Fibroblast of skin of abdomen (primary cell): ENCODE measurements at regions not wholly inside any gene's neighbourhood (a gene's known extent, or its start where the extent isn't known, plus 50 kb on each side); places are given as distances from the start of the nearest gene placed in this dataset.
A peak's percentile ranks its signal among the peaks of the same experiment; 100 is the strongest.
"Not testable (repeated sequence)": the region's sequence is repeated elsewhere in the genome, so short reads cannot be mapped to it uniquely, and the experiment has no call there.

Source experiments
- DNase-seq: peaks from one replicate; pipeline ENCODE4 v3.0.0-alpha.2; 2013

- DNase-seq, result no peak
Observed at GRCh38 chr4:148642907-148643306, 200.7 kb upstream of the NR3C2 start.

- not testable (repeated sequence) for DNase-seq
Observed at GRCh38 chr4:148638079-148638478, 195.9 kb upstream of the NR3C2 start.

GRCh38 chr4:148637453-148637852, 195.2 kb upstream of the NR3C2 start:
- DNase-seq, result not testable (repeated sequence)

GRCh38 chr4:148634476-148634875, 192.3 kb upstream of the NR3C2 start:
- no peak for DNase-seq

GRCh38 chr4:148633720-148634119, 191.5 kb upstream of the NR3C2 start:
- no peak for DNase-seq

GRCh38 chr4:148632476-148632875, 190.3 kb upstream of the NR3C2 start:
- DNase-seq, result no peak

GRCh38 chr4:148630051-148630450, 187.8 kb upstream of the NR3C2 start:
- no peak for DNase-seq

GRCh38 chr4:148618856-148619255, 176.6 kb upstream of the NR3C2 start:
- DNase-seq, result no peak

GRCh38 chr4:148608968-148609367, 166.8 kb upstream of the NR3C2 start:
- DNase-seq, result no peak

- DNase-seq, result not testable (repeated sequence)
Observed at GRCh38 chr4:148598418-148599207, 156.4 kb upstream of the NR3C2 start.

- no peak for DNase-seq
Observed at GRCh38 chr4:148589182-148589581, 147.0 kb upstream of the NR3C2 start.

GRCh38 chr4:148575577-148575976, 133.4 kb upstream of the NR3C2 start:
- no peak for DNase-seq

GRCh38 chr4:148574911-148575310, 132.7 kb upstream of the NR3C2 start:
- no peak for DNase-seq

- peak; percentile 49 for DNase-seq
Observed at GRCh38 chr4:148574502-148574901, 132.3 kb upstream of the NR3C2 start.

GRCh38 chr4:148574066-148574465, 131.9 kb upstream of the NR3C2 start:
- DNase-seq, result no peak

- DNase-seq, result no peak
Observed at GRCh38 chr4:148573296-148573695, 131.1 kb upstream of the NR3C2 start.

GRCh38 chr4:148565801-148566200, 123.6 kb upstream of the NR3C2 start:
- no peak for DNase-seq

- no peak for DNase-seq
Observed at GRCh38 chr4:148563684-148564083, 121.5 kb upstream of the NR3C2 start.

GRCh38 chr4:148561467-148561866, 119.3 kb upstream of the NR3C2 start:
- no peak for DNase-seq

- no peak for DNase-seq
Observed at GRCh38 chr4:148557793-148558192, 115.6 kb upstream of the NR3C2 start.

- DNase-seq, result no peak
Observed at GRCh38 chr4:148550788-148551187, 108.6 kb upstream of the NR3C2 start.

GRCh38 chr4:148542922-148543623, 100.9 kb upstream of the NR3C2 start:
- DNase-seq, result no peak

- no peak for DNase-seq
Observed at GRCh38 chr4:148540622-148541326, 98.6 kb upstream of the NR3C2 start.
